Heart left ventricle (tissue), 16 donors: ENCODE measurements at regions not wholly inside any gene's neighbourhood (a gene's known extent, or its start where the extent isn't known, plus 50 kb on each side); places are given as distances from the start of the nearest gene placed in this dataset.

Experiments used
- ATAC-seq, 4 donors: fragments of 200-7000 bp; cut with Tn5 transposase; one replicate each; pipeline ENCODE4 v1.9.1; 2020 to 2022; ENCODE audit warnings: moderate library complexity in 4 of 4, mild to moderate bottlenecking in 3 of 4, moderate number of reproducible peaks in 1 of 4
- DNase-seq, 5 donors: peaks; one replicate each; pipeline ENCODE4 v3.0.0-alpha.2; 2020
- H3K27ac ChIP-seq, 12 donors: fragments of 200-600 bp; sonication (generic) in 4 of 12; one replicate each; pipeline versions ENCODE4 v1.5.0 to v1.8.0; 2016 to 2022; ENCODE audit warnings: mild to moderate bottlenecking in 2 of 12
- H3K27me3 ChIP-seq, 9 donors: fragments of 200-600 bp; sonication (generic) in 2 of 9; one replicate each; pipeline versions ENCODE4 v1.5.1 to v1.8.0; 2016 to 2022; ENCODE audit warnings: mild to moderate bottlenecking in 3 of 9
- H3K36me3 ChIP-seq, 9 donors: fragments of 200-600 bp; sonication (generic) in 2 of 9; one replicate each; pipeline versions ENCODE4 v1.5.0 to v1.8.0; 2018 to 2022; ENCODE audit warnings: mild to moderate bottlenecking in 2 of 9
- H3K4me1 ChIP-seq, 12 donors: fragments of 200-600 bp; sonication (generic) in 4 of 12; one replicate each; pipeline versions ENCODE4 v1.5.0 to v1.8.0; 2016 to 2022; ENCODE audit warnings: mild to moderate bottlenecking in 3 of 12
- H3K4me3 ChIP-seq, 12 donors: fragments of 200-600 bp; sonication (generic) in 4 of 12; one replicate each; pipeline versions ENCODE4 v1.5.0 to v1.8.0; 2017 to 2022; ENCODE audit warnings: mild to moderate bottlenecking in 9 of 12, moderate library complexity in 4 of 12
- H3K9me3 ChIP-seq, 12 donors: fragments of 200-600 bp; sonication (generic) in 4 of 12; one replicate each; pipeline versions ENCODE4 v1.5.0 to v1.8.0; 2016 to 2022; ENCODE audit warnings: mild to moderate bottlenecking in 1 of 12
- POLR2A ChIP-seq, 2 donors: fragments of 450-650 bp; IDR thresholded peaks; one replicate each; pipeline ENCODE4 v1.6.1; 2017; ENCODE audit warnings: antibody characterized with exemption in 2 of 2, mild to moderate bottlenecking in 2 of 2, moderate library complexity in 2 of 2
- WGBS, 4 donors: extraction: QIAGEN DNeasy Blood & Tissue Kit in 2 of 4; methylation state at CpG; one replicate each; pipeline versions ENCODE4 v1.1.5 to v1.1.7; 2013 to 2018; 5-methylcytosine and 5-hydroxymethylcytosine counted together
- intact Hi-C, 10 donors: fragments of 100-400 bp; cut with DNase I; formaldehyde crosslinking; loops; one replicate each; pipeline versions ENCODE4 v1.11.1 to v1.14.2; 2022
- TF ChIP-seq, protein P1 (sequence below), 12 donors: fragments of 200-600 bp; sonication (generic) in 4 of 12; IDR thresholded peaks; one replicate each; pipeline versions ENCODE4 v1.5.0 to v1.8.0; 2018 to 2022; ENCODE audit warnings: antibody characterized with exemption in 12 of 12, mild to moderate bottlenecking in 5 of 12
- donor health status: ischemic (EF 13 %, LVEDD 7.1; RV severe dilation, severe dysfunction).
- donor health status: healthy with polysubstance abuse.
- donor health status: DM: no; HTN: yes; CAD: no.
- donor health status: DM: no; HTN: no; CAD: no.
- donor health status: ischemic (EF 25% LVEDD 6.9; RV normal size, moderate dysfunction).
- donor health status: ischemic (EF 25% LVEDD 5.7; RV mildly dilated, moderate dysfunction).
- donor health status: healthy.
- donor health status: DM: yes; HTN: yes; CAD: no.
- donor health status: ischemic (EF 35%, LVEDD 5.7; RV mildly dilated, moderate dysfunction).
- donor health status: nonischemic (EF 11% LVEDD 7.7; RV severe dilation, severe dysfunction).
- donor health status: DM: yes; HTN: yes; CAD: no.
- donor health status: PGD.
- donor health status: ischemic (EF 29% LVEDD 5.4; RV normal size, mild dysfunction).
- donor health status: nonischemic (EF 23%, LVEDD 6.1; RV moderate dilation, normal function).

DNA sequence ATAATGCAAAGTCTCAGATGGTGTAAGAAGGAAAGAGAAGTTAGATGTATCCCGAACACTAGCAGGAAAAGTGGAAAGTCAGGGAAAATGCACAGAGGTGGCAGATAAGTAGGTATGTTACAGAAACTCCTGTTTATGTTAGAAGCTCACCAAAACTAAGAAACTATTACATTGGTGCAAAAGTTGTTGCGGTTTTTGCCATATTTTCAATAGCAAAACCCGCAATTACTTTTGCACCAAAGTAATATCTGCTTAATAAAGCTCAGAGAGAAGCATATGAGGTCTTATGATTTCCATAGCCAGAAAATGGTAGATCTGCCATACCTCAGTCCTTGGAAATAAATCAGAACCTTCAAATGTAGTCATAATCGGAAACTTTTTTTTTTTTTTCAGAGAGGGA is 1035.6 kb downstream of the PCDH7 start:
- 63 to 74% (median 68%) methylated on average over 4 of the region's 4 CpGs for WGBS, 4 donors
- Histone ChIP-seq H3K27ac (no peak overlapping the region), H3K4me1 (no peaks in the 10 kb centered on the region), H3K27me3 (no peaks in the 10 kb centered on the region), H3K4me3 (no peak overlapping the region), H3K36me3 (no peaks in the 10 kb centered on the region), H3K9me3 (peaks cover 0 to 5% (median 0%) of the 10 kb centered on the region in 12 donors)
- ATAC-seq (no peak), DNase-seq (no peak)
- intact Hi-C loops, result no loop called here
- TF ChIP-seq POLR2A (IDR thresholded peaks at IDR 0.05), result no peak
- TF ChIP-seq, protein P1, sequence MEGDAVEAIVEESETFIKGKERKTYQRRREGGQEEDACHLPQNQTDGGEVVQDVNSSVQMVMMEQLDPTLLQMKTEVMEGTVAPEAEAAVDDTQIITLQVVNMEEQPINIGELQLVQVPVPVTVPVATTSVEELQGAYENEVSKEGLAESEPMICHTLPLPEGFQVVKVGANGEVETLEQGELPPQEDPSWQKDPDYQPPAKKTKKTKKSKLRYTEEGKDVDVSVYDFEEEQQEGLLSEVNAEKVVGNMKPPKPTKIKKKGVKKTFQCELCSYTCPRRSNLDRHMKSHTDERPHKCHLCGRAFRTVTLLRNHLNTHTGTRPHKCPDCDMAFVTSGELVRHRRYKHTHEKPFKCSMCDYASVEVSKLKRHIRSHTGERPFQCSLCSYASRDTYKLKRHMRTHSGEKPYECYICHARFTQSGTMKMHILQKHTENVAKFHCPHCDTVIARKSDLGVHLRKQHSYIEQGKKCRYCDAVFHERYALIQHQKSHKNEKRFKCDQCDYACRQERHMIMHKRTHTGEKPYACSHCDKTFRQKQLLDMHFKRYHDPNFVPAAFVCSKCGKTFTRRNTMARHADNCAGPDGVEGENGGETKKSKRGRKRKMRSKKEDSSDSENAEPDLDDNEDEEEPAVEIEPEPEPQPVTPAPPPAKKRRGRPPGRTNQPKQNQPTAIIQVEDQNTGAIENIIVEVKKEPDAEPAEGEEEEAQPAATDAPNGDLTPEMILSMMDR (IDR thresholded peaks at IDR 0.05), result no peak

DNA sequence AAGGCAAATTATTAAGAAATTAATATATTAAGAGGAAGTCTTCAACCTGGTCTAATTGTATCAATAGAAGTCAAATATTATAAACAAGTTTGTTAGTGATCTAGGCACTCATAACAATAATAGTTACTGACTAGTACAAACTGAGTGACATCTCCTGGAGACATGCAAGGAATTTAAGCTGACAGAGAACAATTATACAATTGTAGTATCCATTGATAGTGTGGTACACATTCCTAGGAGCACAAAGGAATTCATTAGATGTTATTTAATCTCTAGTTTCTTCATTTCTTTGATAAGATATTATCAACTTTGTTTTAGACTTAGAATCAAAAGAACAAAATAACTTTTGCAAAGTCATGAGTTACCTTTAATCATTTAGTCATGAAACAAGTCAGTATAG is 1048.6 kb downstream of the PCDH7 start:
- no peak overlapping the region for H3K27ac ChIP-seq
- no peak overlapping the region for H3K4me3 ChIP-seq
- no peaks in the 10 kb centered on the region for H3K9me3 ChIP-seq
- TF ChIP-seq, protein P1 (IDR thresholded peaks at IDR 0.05), result no peak
- no peak for TF ChIP-seq POLR2A (IDR thresholded peaks at IDR 0.05)
- no peak for ATAC-seq
- H3K36me3 ChIP-seq, result no peaks in the 10 kb centered on the region
- intact Hi-C loops, result no loop called here
- DNase-seq, result no peak
- H3K4me1 ChIP-seq, result no peaks in the 10 kb centered on the region
- H3K27me3 ChIP-seq, result no peaks in the 10 kb centered on the region

DNA sequence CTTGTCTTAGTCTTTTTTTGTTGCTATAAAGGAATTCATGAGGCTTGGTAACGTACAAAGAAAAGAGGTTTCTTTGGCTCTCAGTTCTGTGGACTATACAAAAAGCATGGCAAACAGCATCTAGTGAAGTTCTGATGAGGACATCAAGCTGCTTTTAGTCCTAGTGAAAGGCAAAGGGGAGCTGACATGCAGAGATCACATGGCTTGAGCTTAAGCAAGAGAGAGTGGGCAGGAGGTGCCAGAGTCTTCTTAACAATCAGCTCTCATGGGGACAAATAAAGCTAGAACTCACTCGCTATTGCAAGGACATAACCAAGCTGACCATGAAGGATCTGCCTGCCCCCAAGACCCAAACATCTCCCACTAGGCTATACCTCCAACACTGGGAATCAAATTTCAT is 1063.1 kb downstream of the PCDH7 start:
- DNase-seq (no peak), ATAC-seq (no peak)
- Histone ChIP-seq H3K27ac (no peak overlapping the region), H3K9me3 (no peaks in the 10 kb centered on the region), H3K4me1 (no peaks in the 10 kb centered on the region), H3K27me3 (no peaks in the 10 kb centered on the region), H3K36me3 (no peaks in the 10 kb centered on the region), H3K4me3 (no peak overlapping the region)
- intact Hi-C loops, result no loop called here
- WGBS, 4 donors, result 81 to 90% (median 86%) methylated on average over 2 of the region's 2 CpGs
- TF ChIP-seq POLR2A (IDR thresholded peaks at IDR 0.05), result no peak

DNA sequence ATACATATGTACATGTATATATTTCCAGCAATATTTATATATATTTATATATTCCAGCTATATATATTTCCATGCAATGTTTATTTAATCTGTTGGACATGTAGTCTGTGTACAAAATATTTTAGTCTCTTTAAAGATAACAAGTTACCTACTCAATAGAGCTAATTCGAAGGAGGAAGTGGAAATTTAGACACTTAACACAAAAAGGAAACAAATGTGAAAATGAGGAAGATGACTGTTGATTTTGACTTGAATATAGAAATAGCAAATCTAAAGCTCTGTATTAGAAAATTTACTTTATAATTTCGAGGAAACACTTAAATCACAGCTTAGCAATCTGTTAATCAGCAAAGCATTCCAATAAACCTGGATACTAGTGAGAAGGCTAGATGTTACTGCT is 1064.4 kb downstream of the PCDH7 start:
- Histone ChIP-seq H3K4me3 (no peak overlapping the region), H3K9me3 (no peaks in the 10 kb centered on the region), H3K27me3 (no peaks in the 10 kb centered on the region), H3K36me3 (no peaks in the 10 kb centered on the region), H3K27ac (no peak overlapping the region), H3K4me1 (no peaks in the 10 kb centered on the region)
- intact Hi-C loops, result no loop called here
- DNase-seq (no peak), ATAC-seq (no peak)
- 42 to 54% (median 47%) methylated on average over 2 of the region's 2 CpGs for WGBS, 4 donors
- TF ChIP-seq POLR2A (IDR thresholded peaks at IDR 0.05), result no peak
- TF ChIP-seq, protein P1 (IDR thresholded peaks at IDR 0.05), result no peak

DNA sequence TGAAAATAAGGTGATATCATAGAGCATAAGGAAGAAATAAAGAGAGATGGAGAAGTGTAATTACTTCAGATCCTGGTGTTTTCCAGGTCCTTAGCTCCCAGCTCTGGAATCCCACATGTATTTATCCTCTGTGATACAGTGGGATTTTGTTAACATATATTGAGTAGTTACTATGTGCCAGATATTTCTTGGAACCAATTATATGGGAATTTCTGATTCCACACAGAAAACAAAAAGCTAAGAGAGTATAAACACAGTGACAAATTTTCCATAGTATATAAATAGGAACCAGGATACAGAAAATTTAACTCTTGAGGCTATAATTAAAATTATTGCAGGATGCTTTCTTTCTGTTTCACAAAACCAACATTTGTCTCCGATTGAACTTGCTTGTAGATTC is 1067.5 kb downstream of the PCDH7 start:
- no peaks in the 10 kb centered on the region for H3K27me3 ChIP-seq
- DNase-seq, result no peak
- no peaks in the 10 kb centered on the region for H3K4me1 ChIP-seq
- no peaks in the 10 kb centered on the region for H3K9me3 ChIP-seq
- no peak for ATAC-seq
- H3K36me3 ChIP-seq, result no peaks in the 10 kb centered on the region
- TF ChIP-seq, protein P1 (IDR thresholded peaks at IDR 0.05), result no peak
- TF ChIP-seq POLR2A (IDR thresholded peaks at IDR 0.05), result no peak
- intact Hi-C loops, result no loop called here
- no peak overlapping the region for H3K27ac ChIP-seq
- no peak overlapping the region for H3K4me3 ChIP-seq
- 78 to 85% (median 81%) methylated on average over 1 of the region's 1 CpG for WGBS, 4 donors
